PC-3 (cell line): ENCODE measurements at regions not wholly inside any gene's neighbourhood (a gene's known extent, or its start where the extent isn't known, plus 50 kb on each side); places are given as distances from the start of the nearest gene placed in this dataset.

Experiments used
- ATAC-seq: fragments of 200-7000 bp; cut with Tn5 transposase; 2 replicates; pipeline ENCODE4 v1.9.1; 2020; ENCODE audit warnings: mild to moderate bottlenecking, moderate library complexity
- BruUV-seq: library from RNA; stranded (reverse); fragments of 400-500 nt; replicated peaks from 2 replicates; lab custom pipeline; 2021; lab: Mats Ljungman, UMichigan
- CTCF ChIA-PET: fragments of 300-600 bp; sonication (Branson Sonifier 250); formaldehyde crosslinking; loops from one replicate; lab custom pipeline; 2022; ENCODE audit warnings: antibody characterized with exemption; lab: Charles Lee
- POLR2A ChIA-PET: fragments of 300-600 bp; sonication (Branson Sonifier 250); formaldehyde crosslinking; loops from one replicate; lab custom pipeline; 2022; ENCODE audit warnings: antibody characterized with exemption; ENCODE audit not compliant: unreplicated experiment; lab: Charles Lee
- DNase-seq: peaks from one replicate; pipeline ENCODE4 v3.0.0-alpha.2; 2015
- H2AFZ ChIP-seq: fragments of 300-600 bp; sonication (generic); 2 replicates; pipeline ENCODE4 v1.6.0; 2016; ENCODE audit warnings: antibody characterized with exemption, low read length
- H3F3A ChIP-seq: fragments of 300-600 bp; sonication (generic); one replicate; pipeline ENCODE4 v1.6.0; 2017; ENCODE audit warnings: antibody characterized with exemption, low read length, control low read depth, mild to moderate bottlenecking; ENCODE audit not compliant: unreplicated experiment
- H3K27ac ChIP-seq: fragments of 300-600 bp; sonication (generic); 2 replicates; pipeline ENCODE4 v1.5.1; 2016; ENCODE audit warnings: mild to moderate bottlenecking, low read length
- H3K27me3 ChIP-seq: fragments of 300-600 bp; sonication (generic); 2 replicates; pipeline ENCODE4 v1.6.1; 2016; ENCODE audit warnings: low read length, mixed read lengths
- H3K36me3 ChIP-seq: fragments of 300-600 bp; sonication (generic); 2 replicates; pipeline ENCODE4 v1.6.1; 2016; ENCODE audit warnings: low read depth, mixed run types, low read length, mixed read lengths
- H3K4me1 ChIP-seq: fragments of 300-600 bp; sonication (generic); 2 replicates; pipeline ENCODE4 v1.5.1; 2016; ENCODE audit warnings: low read length; ENCODE audit not compliant: insufficient read depth
- H3K4me2 ChIP-seq: fragments of 300-600 bp; sonication (generic); 2 replicates; pipeline ENCODE4 v1.6.0; 2016; ENCODE audit warnings: low read length
- H3K4me3 ChIP-seq: fragments of 300-600 bp; sonication (generic); 2 replicates; pipeline ENCODE4 v1.5.1; 2016; ENCODE audit warnings: mild to moderate bottlenecking, low read length, mixed read lengths
- H3K79me2 ChIP-seq: fragments of 300-600 bp; sonication (generic); 2 replicates; pipeline ENCODE4 v1.6.1; 2017; ENCODE audit warnings: low read length, mixed read lengths
- H3K9ac ChIP-seq: fragments of 300-600 bp; sonication (generic); 2 replicates; pipeline ENCODE4 v1.6.0; 2016; ENCODE audit warnings: mild to moderate bottlenecking, low read length
- H3K9me2 ChIP-seq: fragments of 300-600 bp; sonication (generic); replicated peaks from 2 replicates; pipeline ENCODE4 v1.6.1; 2016; ENCODE audit warnings: mixed run types, low read length, mixed read lengths
- H3K9me3 ChIP-seq: fragments of 300-600 bp; sonication (generic); 2 replicates; pipeline ENCODE4 v1.6.1; 2016; ENCODE audit warnings: low read length, mixed read lengths
- H4K20me1 ChIP-seq: fragments of 300-600 bp; sonication (generic); 2 replicates; pipeline ENCODE4 v1.6.1; 2016; ENCODE audit warnings: low read length, mixed read lengths
- CTCF ChIP-seq: fragments of 300-600 bp; sonication (generic); conservative IDR thresholded peaks from 2 replicates; pipeline ENCODE4 v1.5.1; 2017; ENCODE audit warnings: antibody characterized with exemption, low read depth, mild to moderate bottlenecking, low read length
- EZH2 ChIP-seq: fragments of 300-600 bp; sonication (generic); IDR thresholded peaks from one replicate; pipeline ENCODE4 v1.6.1; 2017; ENCODE audit warnings: antibody characterized with exemption, mild to moderate bottlenecking, low read length; ENCODE audit not compliant: unreplicated experiment
- EZH2phosphoT487 ChIP-seq: fragments of 300-600 bp; sonication (generic); IDR thresholded peaks from 2 replicates; pipeline ENCODE4 v1.6.1; 2018; ENCODE audit warnings: mild to moderate bottlenecking, antibody characterized with exemption, low read length, borderline replicate concordance
- intact Hi-C: fragments of 100-400 bp; cut with micrococcal nuclease; formaldehyde crosslinking; loops from 2 replicates; pipeline ENCODE4 v1.9.0; 2023

GRCh38 chr1:36560621-36561360 lies 78.1 kb upstream of the CSF3R start:
- H3F3A ChIP-seq = no peaks in the 10 kb centered on the region
- no TSS peak for BruUV-seq
- POLR2A ChIA-PET = no interaction called here
- DNase-seq = no peak
- peaks cover 31% of the 10 kb centered on the region for H3K27me3 ChIP-seq
- H3K79me2 ChIP-seq = no peaks in the 10 kb centered on the region
- H2AFZ ChIP-seq = no peak overlapping the region
- H3K9me2 ChIP-seq = no peaks in the 10 kb centered on the region
- no peaks in the 10 kb centered on the region for H3K36me3 ChIP-seq
- H4K20me1 ChIP-seq = no peaks in the 10 kb centered on the region
- no peak overlapping the region for H3K4me2 ChIP-seq
- no peak for ATAC-seq
- intact Hi-C loops = no loop called here
- H3K4me3 ChIP-seq = no peak overlapping the region
- no peak overlapping the region for H3K9ac ChIP-seq
- CTCF ChIA-PET = no interaction called here
- no peaks in the 10 kb centered on the region for H3K9me3 ChIP-seq
- no peak overlapping the region for H3K27ac ChIP-seq
- H3K4me1 ChIP-seq = no peaks in the 10 kb centered on the region
- TF ChIP-seq EZH2 = no peak
- no peak for TF ChIP-seq EZH2phosphoT487
- TF ChIP-seq CTCF = no peak

DNA sequence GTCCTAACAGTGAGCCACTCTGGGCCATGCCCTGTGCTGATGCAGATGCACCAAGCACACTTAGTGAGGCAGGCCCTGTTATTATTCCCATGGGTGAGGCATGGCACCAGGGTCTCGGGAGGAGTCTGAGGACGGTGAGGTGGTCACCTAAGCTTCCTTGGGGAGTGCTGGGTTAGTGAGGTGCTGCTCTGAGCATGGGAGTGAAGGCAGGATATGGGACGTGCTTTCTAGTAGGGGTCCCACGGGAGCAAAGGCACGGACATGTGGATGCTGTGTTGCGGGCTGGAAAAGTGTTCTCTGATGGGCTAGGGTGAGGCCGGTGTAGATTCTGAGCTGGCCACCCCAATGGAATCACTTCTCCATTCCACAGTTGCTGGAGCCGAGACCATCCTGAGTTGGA lies 77.5 kb upstream of the CSF3R start:
- ChIA-PET CTCF (no interaction called here), POLR2A (no interaction called here)
- TF ChIP-seq EZH2 (no peak), CTCF (no peak), EZH2phosphoT487 (no peak)
- no TSS peak for BruUV-seq
- Histone ChIP-seq H4K20me1 (no peaks in the 10 kb centered on the region), H3K9me3 (no peaks in the 10 kb centered on the region), H3K4me3 (no peak overlapping the region), H2AFZ (no peak overlapping the region), H3K9me2 (no peaks in the 10 kb centered on the region), H3K27ac (no peak overlapping the region), H3K36me3 (no peaks in the 10 kb centered on the region), H3F3A (no peaks in the 10 kb centered on the region), H3K79me2 (no peaks in the 10 kb centered on the region), H3K9ac (no peak overlapping the region), H3K4me2 (no peak overlapping the region), H3K4me1 (no peaks in the 10 kb centered on the region), H3K27me3 (peaks cover 34% of the 10 kb centered on the region)
- DNase-seq (no peak), ATAC-seq (no peak)
- intact Hi-C loops = no loop called here

- ChIA-PET POLR2A (no interaction called here), CTCF (no interaction called here)
- no peaks in the 10 kb centered on the region for H4K20me1 ChIP-seq
- no peaks in the 10 kb centered on the region for H3K4me1 ChIP-seq
- H2AFZ ChIP-seq = no peak overlapping the region
- no peaks in the 10 kb centered on the region for H3F3A ChIP-seq
- ATAC-seq (no peak), DNase-seq (no peak)
- peaks cover 39% of the 10 kb centered on the region for H3K27me3 ChIP-seq
- BruUV-seq = no TSS peak
- intact Hi-C loops = no loop called here
- no peak overlapping the region for H3K4me2 ChIP-seq
- no peak overlapping the region for H3K4me3 ChIP-seq
- no peak overlapping the region for H3K9ac ChIP-seq
- TF ChIP-seq CTCF (no peak), EZH2phosphoT487 (no peak), EZH2 (no peak)
- H3K9me3 ChIP-seq = no peaks in the 10 kb centered on the region
- H3K79me2 ChIP-seq = no peaks in the 10 kb centered on the region
- H3K36me3 ChIP-seq = no peaks in the 10 kb centered on the region
- H3K9me2 ChIP-seq = no peaks in the 10 kb centered on the region
- H3K27ac ChIP-seq = no peak overlapping the region
These were observed 76.3 kb upstream of the CSF3R start for GRCh38 chr1:36559061-36559460.
